HepG2 (cell line): ENCODE measurements at regions not wholly inside any gene's neighbourhood (a gene's known extent, or its start where the extent isn't known, plus 50 kb on each side); places are given as distances from the start of the nearest gene placed in this dataset.

Experiments used
- AHDC1 ChIP-seq: sonication (generic); formaldehyde crosslinking; IDR thresholded peaks from 2 replicates; pipeline ENCODE4 v1.5.1; 2020; ENCODE audit warnings: mild to moderate bottlenecking, missing genetic modification reagents, borderline replicate concordance
- ATF7-NPFF ChIP-seq: sonication (generic); formaldehyde crosslinking; IDR thresholded peaks from 2 replicates; pipeline ENCODE4 v1.8.1; 2023; ENCODE audit warnings: mild to moderate bottlenecking, low read depth, missing genetic modification reagents, moderate library complexity
- FLYWCH1 ChIP-seq: sonication (generic); formaldehyde crosslinking; IDR thresholded peaks from 2 replicates; pipeline ENCODE4 v1.8.1; 2023; ENCODE audit warnings: mild to moderate bottlenecking, missing genetic modification reagents
- GABPB1 ChIP-seq: IDR thresholded peaks from 2 replicates; pipeline ENCODE4 v1.6.1; 2016; ENCODE audit warnings: mild to moderate bottlenecking, missing genetic modification reagents, moderate library complexity, missing compliant biosample characterization
- HNRNPUL1 ChIP-seq: fragments of 200-400 bp; formaldehyde crosslinking; IDR thresholded peaks from 2 replicates; pipeline ENCODE4 v1.6.1; 2017; ENCODE audit warnings: low read depth, mild to moderate bottlenecking, low read length, moderate library complexity
- JUND ChIP-seq: sonication (generic); formaldehyde crosslinking; IDR thresholded peaks from 2 replicates; pipeline ENCODE4 v1.8.0; 2022; ENCODE audit warnings: mild to moderate bottlenecking, missing genetic modification reagents
- KDM5B ChIP-seq: sonication (generic); formaldehyde crosslinking; IDR thresholded peaks from 2 replicates; pipeline ENCODE4 v1.4.0; 2020; ENCODE audit warnings: missing genetic modification reagents, mild to moderate bottlenecking, borderline replicate concordance
- SOX6 ChIP-seq, 2 experiments: fragments of 450-650 bp in 1 of 2; sonication (generic) in 1 of 2; formaldehyde crosslinking in 1 of 2; IDR thresholded peaks; 2 replicates each; pipeline versions ENCODE4 v1.4.0 to v1.6.1; 2017 to 2020; ENCODE audit warnings: antibody characterized with exemption in 1 of 2, mild to moderate bottlenecking in 1 of 2, missing genetic modification reagents in 1 of 2
- SP1 ChIP-seq, 2 experiments: fragments of 450-650 bp in 1 of 2; sonication (generic) in 1 of 2; formaldehyde crosslinking in 1 of 2; IDR thresholded peaks; 2 replicates each; pipeline versions ENCODE4 v1.4.0 to v1.6.1; 2016 to 2020; ENCODE audit warnings: missing genetic modification reagents in 1 of 2
- STAG1 ChIP-seq: sonication (generic); formaldehyde crosslinking; IDR thresholded peaks from 2 replicates; pipeline ENCODE4 v1.4.0; 2020; ENCODE audit warnings: missing genetic modification reagents
- ZHX2 ChIP-seq, 2 experiments: sonication (generic) in 1 of 2; formaldehyde crosslinking in 1 of 2; IDR thresholded peaks; 2 replicates each; pipeline versions ENCODE4 v1.6.1 to v1.9.0; 2014 to 2022; ENCODE audit warnings: antibody characterized with exemption in 1 of 2, borderline replicate concordance in 1 of 2, inconsistent platforms in 1 of 2, low read depth in 1 of 2, missing genetic modification reagents in 1 of 2
- ZNF136 ChIP-seq: sonication (generic); formaldehyde crosslinking; IDR thresholded peaks from 2 replicates; pipeline ENCODE4 v1.8.1; 2022; ENCODE audit warnings: low read depth, mild to moderate bottlenecking, moderate library complexity, missing genetic modification reagents
- ZNF264 ChIP-seq: sonication (generic); formaldehyde crosslinking; IDR thresholded peaks from 2 replicates; pipeline ENCODE4 v1.4.0; 2020; ENCODE audit warnings: missing genetic modification reagents
- ZNF451 ChIP-seq: sonication (generic); formaldehyde crosslinking; IDR thresholded peaks from 2 replicates; pipeline ENCODE4 v1.5.0; 2020; ENCODE audit warnings: mild to moderate bottlenecking, missing genetic modification reagents
- ZNF672 ChIP-seq: sonication (generic); formaldehyde crosslinking; IDR thresholded peaks from 2 replicates; pipeline ENCODE4 v1.8.1; 2022; ENCODE audit warnings: missing genetic modification reagents

- no peak for TF ChIP-seq SOX6 (IDR thresholded peaks at IDR 0.05)
- TF ChIP-seq SOX6 (CRISPR knock-in tag; IDR thresholded peaks at IDR 0.05), result no peak
- TF ChIP-seq JUND (CRISPR knock-in tag), result no peak
- no peak; the same call in 1 of the 2 replicates for TF ChIP-seq ZNF451 (CRISPR knock-in tag)
- no peak for TF ChIP-seq ZNF264 (CRISPR knock-in tag)
- no peak for TF ChIP-seq ZHX2 (IDR thresholded peaks at IDR 0.05; ENCODE audit: low read depth)
- no peak; the same call in 1 of the 2 replicates for TF ChIP-seq ZHX2 (CRISPR knock-in tag; IDR thresholded peaks at IDR 0.05; ENCODE audit: borderline replicate concordance)
- TF ChIP-seq SP1 (IDR thresholded peaks at IDR 0.05), result no peak
- TF ChIP-seq SP1 (CRISPR knock-in tag; IDR thresholded peaks at IDR 0.05), result no peak
- TF ChIP-seq STAG1 (CRISPR knock-in tag), result no peak
- TF ChIP-seq FLYWCH1 (CRISPR knock-in tag), result no peak
- TF ChIP-seq ATF7-NPFF (CRISPR knock-in tag), result no peak
- no peak for TF ChIP-seq ZNF672
- TF ChIP-seq ZNF136 (CRISPR knock-in tag), result no peak
- no peak for TF ChIP-seq HNRNPUL1
- 0 out of 2 replicates have a peak, but pooled peaks have one; percentile 13 for TF ChIP-seq GABPB1 (CRISPR knock-in tag)
- TF ChIP-seq AHDC1, result no peak
- TF ChIP-seq KDM5B (CRISPR knock-in tag), result peak; percentile 0; the same call in 1 of the 2 replicates
These were observed 54.6 kb upstream of the ECE1 start (continued) for GRCh38 chr1:21344750-21345443.
